ENCODE measurements at regions not wholly inside any gene's neighbourhood (a gene's known extent, or its start where the extent isn't known, plus 50 kb on each side); places are given as distances from the start of the nearest gene placed in this dataset.

DNA sequence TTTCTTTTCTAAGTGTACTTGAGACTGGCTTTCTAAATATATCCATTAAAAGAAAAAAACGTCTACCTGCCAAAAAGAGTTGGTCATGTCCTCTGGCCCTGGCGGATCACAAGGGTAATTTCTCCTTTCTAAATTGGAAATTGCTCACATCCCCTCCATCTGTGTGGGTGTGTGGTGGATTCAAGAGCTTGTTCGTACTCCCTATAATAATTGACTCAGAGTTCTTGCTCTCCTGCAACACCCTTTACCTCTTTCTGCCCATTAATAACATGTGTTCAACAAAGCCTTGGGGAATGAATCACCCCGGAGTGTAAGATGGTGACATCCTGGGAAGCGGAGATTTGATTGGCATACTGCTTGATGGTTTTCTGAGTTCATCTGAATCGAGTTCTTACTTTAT, 263.8 kb downstream of the ALDH8A1 start:
- TF ChIP-seq, protein P1, sequence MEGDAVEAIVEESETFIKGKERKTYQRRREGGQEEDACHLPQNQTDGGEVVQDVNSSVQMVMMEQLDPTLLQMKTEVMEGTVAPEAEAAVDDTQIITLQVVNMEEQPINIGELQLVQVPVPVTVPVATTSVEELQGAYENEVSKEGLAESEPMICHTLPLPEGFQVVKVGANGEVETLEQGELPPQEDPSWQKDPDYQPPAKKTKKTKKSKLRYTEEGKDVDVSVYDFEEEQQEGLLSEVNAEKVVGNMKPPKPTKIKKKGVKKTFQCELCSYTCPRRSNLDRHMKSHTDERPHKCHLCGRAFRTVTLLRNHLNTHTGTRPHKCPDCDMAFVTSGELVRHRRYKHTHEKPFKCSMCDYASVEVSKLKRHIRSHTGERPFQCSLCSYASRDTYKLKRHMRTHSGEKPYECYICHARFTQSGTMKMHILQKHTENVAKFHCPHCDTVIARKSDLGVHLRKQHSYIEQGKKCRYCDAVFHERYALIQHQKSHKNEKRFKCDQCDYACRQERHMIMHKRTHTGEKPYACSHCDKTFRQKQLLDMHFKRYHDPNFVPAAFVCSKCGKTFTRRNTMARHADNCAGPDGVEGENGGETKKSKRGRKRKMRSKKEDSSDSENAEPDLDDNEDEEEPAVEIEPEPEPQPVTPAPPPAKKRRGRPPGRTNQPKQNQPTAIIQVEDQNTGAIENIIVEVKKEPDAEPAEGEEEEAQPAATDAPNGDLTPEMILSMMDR (IDR thresholded peaks at IDR 0.05): no peak
- H3K4me2 ChIP-seq (ENCODE audit: low read length): no peak overlapping the region
- H3K4me3 ChIP-seq (ENCODE audit: low read depth, low read length): no peak overlapping the region
- peaks cover 6% of the 10 kb centered on the region for H3K4me1 ChIP-seq
- peak overlapping the region; percentile 17 for H2AFZ ChIP-seq
- H3K9me3 ChIP-seq (ENCODE audit: control insufficient read depth, low read length): no peaks in the 10 kb centered on the region
- H3K36me3 ChIP-seq (ENCODE audit: control insufficient read depth, insufficient read depth, low read length): no peaks in the 10 kb centered on the region
- H3K27ac ChIP-seq: no peak overlapping the region
- no peak overlapping the region for H3K9ac ChIP-seq
- H3K79me2 ChIP-seq: no peaks in the 10 kb centered on the region
- H3K27me3 ChIP-seq (ENCODE audit: control insufficient read depth, insufficient read depth, low read length): no peaks in the 10 kb centered on the region

DNA sequence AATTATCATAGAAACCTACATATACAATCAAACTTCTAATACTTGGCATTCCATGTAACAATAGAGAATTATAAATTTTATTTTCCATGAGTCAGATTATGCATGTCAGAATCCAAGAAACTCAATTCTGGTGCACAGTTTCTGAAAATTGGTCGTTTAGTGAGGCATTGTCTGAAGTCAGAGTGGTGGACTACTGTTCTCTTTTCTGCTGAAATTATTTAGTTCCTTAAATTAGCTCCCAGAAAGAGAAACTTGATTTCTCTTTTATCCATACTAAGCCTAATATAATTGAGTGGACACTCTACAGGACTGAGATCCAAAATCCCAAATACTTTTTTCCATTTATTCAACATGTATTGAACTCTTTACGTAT, 265.5 kb downstream of the ALDH8A1 start:
- TF ChIP-seq, protein P1 (IDR thresholded peaks at IDR 0.05): no peak
- Histone ChIP-seq H3K27me3 (ENCODE audit: control insufficient read depth, insufficient read depth, low read length) (no peaks in the 10 kb centered on the region), H2AFZ (no peak overlapping the region), H3K9me3 (ENCODE audit: control insufficient read depth, low read length) (no peaks in the 10 kb centered on the region), H3K79me2 (no peaks in the 10 kb centered on the region), H3K4me3 (ENCODE audit: low read depth, low read length) (no peak overlapping the region), H3K36me3 (ENCODE audit: control insufficient read depth, insufficient read depth, low read length) (no peaks in the 10 kb centered on the region), H3K4me1 (peaks cover 4% of the 10 kb centered on the region), H3K9ac (no peak overlapping the region), H3K4me2 (ENCODE audit: low read length) (no peak overlapping the region), H3K27ac (no peak overlapping the region)

DNA sequence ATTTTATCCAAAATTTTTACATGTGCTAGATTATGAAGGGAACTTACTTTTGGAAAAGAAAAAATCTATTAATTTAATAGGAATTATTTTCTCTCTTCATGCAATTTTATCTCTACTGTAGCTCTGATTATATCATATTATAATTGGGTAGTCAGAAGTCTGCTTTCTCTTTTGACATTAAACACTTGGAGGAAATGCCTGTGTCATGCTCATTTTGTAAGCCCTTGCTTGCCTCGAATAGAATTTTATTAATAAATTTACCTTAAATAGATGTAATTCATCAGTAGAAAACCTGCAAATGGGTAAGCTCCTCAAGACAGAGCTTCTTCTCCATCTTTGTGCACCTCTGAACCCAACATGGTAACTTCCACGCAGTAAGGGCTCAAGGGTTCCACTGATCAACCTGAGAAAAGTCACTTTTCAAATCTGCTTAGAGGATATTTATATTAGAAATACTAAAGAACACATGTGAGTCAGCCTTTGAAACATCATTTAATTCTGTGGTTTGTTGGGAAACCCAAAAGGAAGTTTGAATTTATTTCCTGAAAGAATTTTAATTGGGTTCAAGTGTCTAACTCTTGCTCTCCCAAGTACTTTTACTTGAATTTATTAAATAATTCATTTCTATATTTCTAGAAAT, 266.0 kb downstream of the ALDH8A1 start:
- Histone ChIP-seq H3K4me1 (no peaks in the 10 kb centered on the region), H3K36me3 (ENCODE audit: control insufficient read depth, insufficient read depth, low read length) (no peaks in the 10 kb centered on the region), H3K9me3 (ENCODE audit: control insufficient read depth, low read length) (no peaks in the 10 kb centered on the region), H2AFZ (no peak overlapping the region), H3K9ac (no peak overlapping the region), H3K4me3 (ENCODE audit: low read depth, low read length) (no peak overlapping the region), H3K4me2 (ENCODE audit: low read length) (no peak overlapping the region), H3K79me2 (no peaks in the 10 kb centered on the region), H3K27me3 (ENCODE audit: control insufficient read depth, insufficient read depth, low read length) (no peaks in the 10 kb centered on the region), H3K27ac (no peak overlapping the region)
- TF ChIP-seq, protein P1 (IDR thresholded peaks at IDR 0.05): no peak

DNA sequence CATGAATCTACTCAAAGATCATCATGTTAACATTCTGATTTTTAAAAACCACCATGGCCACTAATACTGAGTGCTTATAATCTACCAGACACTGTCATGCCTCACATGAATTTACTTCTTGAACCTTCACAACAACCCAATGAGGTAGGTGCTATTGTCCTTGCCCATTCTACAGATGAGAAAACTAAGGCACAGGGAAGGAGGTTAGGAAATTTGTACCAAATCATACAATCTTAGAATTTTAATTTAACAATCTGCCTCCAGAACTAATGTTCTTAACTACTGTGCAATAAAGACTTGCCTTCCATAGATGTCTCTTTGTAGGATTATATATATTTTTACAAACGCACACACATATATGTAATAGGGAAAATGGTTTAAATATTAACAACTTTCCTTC, 269.5 kb downstream of the ALDH8A1 start:
- H2AFZ ChIP-seq: no peak overlapping the region
- H3K27ac ChIP-seq: no peak overlapping the region
- TF ChIP-seq, protein P1 (IDR thresholded peaks at IDR 0.05): no peak
- no peak overlapping the region for H3K4me3 ChIP-seq (ENCODE audit: low read depth, low read length)
- no peaks in the 10 kb centered on the region for H3K36me3 ChIP-seq (ENCODE audit: control insufficient read depth, insufficient read depth, low read length)
- H3K9ac ChIP-seq: no peak overlapping the region
- no peaks in the 10 kb centered on the region for H3K79me2 ChIP-seq
- H3K9me3 ChIP-seq (ENCODE audit: control insufficient read depth, low read length): no peaks in the 10 kb centered on the region
- H3K4me1 ChIP-seq: peaks cover 20% of the 10 kb centered on the region
- no peaks in the 10 kb centered on the region for H3K27me3 ChIP-seq (ENCODE audit: control insufficient read depth, insufficient read depth, low read length)
- no peak overlapping the region for H3K4me2 ChIP-seq (ENCODE audit: low read length)

DNA sequence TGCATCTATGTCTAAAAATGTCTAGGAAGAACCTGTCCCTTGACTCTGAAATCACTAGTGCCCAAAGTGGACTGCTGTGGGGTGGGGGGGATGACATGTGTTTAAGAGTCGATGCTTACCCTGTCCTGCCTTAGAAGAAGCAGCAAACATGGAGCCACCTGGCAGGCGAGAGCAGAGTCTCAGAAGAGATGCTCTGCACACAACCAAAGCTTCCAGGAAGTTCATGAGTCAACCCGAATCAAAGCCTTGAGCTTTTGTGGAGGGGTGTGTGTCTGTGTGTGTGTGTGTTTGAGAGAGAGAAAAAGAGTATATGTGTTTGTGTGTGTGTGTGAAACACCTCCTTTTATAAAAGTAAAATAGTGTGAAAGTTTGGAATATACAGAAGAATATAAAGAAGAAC, 269.9 kb downstream of the ALDH8A1 start:
- Histone ChIP-seq H2AFZ (peak overlapping the region; percentile 8), H3K9ac (no peak overlapping the region), H3K4me3 (ENCODE audit: low read depth, low read length) (no peak overlapping the region), H3K9me3 (ENCODE audit: control insufficient read depth, low read length) (no peaks in the 10 kb centered on the region), H3K4me1 (peaks cover 21% of the 10 kb centered on the region), H3K4me2 (ENCODE audit: low read length) (no peak overlapping the region), H3K27ac (no peak overlapping the region), H3K79me2 (no peaks in the 10 kb centered on the region), H3K36me3 (ENCODE audit: control insufficient read depth, insufficient read depth, low read length) (no peaks in the 10 kb centered on the region), H3K27me3 (ENCODE audit: control insufficient read depth, insufficient read depth, low read length) (no peaks in the 10 kb centered on the region)
- TF ChIP-seq, protein P1 (IDR thresholded peaks at IDR 0.05): no peak
